GM06990 (cell line): ENCODE measurements at regions not wholly inside any gene's neighbourhood (a gene's known extent, or its start where the extent isn't known, plus 50 kb on each side); places are given as distances from the start of the nearest gene placed in this dataset.

ENCODE experiments used
- DNase-seq: peaks from one replicate; pipeline ENCODE4 v3.0.0-alpha.2; 2011; ENCODE audit not compliant: insufficient read length; ENCODE audit errors: extremely low read depth
- H3K27me3 ChIP-seq: replicated peaks from 2 replicates; pipeline ENCODE4 v1.6.0; 2011; ENCODE audit warnings: low read length; ENCODE audit not compliant: control insufficient read depth, insufficient read depth
- H3K36me3 ChIP-seq: 2 replicates; pipeline ENCODE4 v1.5.1; 2011; ENCODE audit warnings: low read length; ENCODE audit not compliant: control insufficient read depth, insufficient read depth
- H3K4me3 ChIP-seq: replicated peaks from 2 replicates; pipeline ENCODE4 v1.5.1; 2011; ENCODE audit warnings: low read depth, mild to moderate bottlenecking, control low read depth, low read length
- CTCF ChIP-seq: IDR thresholded peaks from 2 replicates; pipeline ENCODE4 v1.5.1; 2011; ENCODE audit warnings: low read length, control low read depth, mild to moderate bottlenecking, inconsistent platforms; ENCODE audit not compliant: insufficient read depth, poor library complexity, severe bottlenecking

DNA sequence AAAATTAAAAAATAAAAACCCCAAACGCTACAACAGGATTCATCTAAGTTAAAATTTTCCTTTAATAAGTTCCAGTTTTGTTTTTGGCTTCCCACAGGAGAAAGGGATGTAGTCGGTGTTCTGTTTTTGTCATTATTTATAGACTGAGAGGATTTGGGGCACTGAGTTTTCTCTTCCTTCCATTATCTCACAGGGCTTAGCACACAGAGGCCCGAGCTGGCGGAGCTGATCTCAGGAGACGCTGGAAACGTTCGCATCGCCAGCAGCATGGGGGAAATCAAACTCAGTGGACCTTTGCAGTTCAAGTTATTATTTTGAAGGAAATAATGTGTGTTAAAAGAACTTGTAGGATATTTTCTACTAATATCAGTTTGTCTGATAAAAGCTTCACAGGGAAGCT, 669.7 kb upstream of the SALL3 start:
- TF ChIP-seq CTCF, result no peak
- H3K27me3 ChIP-seq, result no peaks in the 10 kb centered on the region
- H3K36me3 ChIP-seq, result no peaks in the 10 kb centered on the region
- H3K4me3 ChIP-seq, result no peak overlapping the region
- no peak for DNase-seq

DNA sequence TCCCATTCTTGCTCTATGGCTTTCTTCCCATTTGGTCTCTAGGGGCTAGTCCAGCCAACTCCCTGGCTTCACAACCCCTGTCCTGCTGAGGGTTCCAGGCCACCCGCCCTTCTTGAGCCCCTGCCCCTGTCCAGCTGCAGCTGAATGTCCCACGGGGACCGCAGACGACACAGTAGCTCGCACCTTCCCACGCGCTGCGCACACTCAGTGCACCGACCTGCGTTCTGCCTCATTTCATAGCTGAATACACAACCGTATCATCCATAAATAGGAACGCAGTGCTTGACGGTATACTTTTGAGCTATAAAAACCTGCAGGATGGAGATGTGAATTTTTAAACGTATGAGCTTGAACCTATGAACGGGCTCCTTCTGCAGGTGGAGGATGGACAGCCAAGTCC, 660.4 kb upstream of the SALL3 start:
- no peak for TF ChIP-seq CTCF
- H3K36me3 ChIP-seq, result no peaks in the 10 kb centered on the region
- no peaks in the 10 kb centered on the region for H3K27me3 ChIP-seq
- DNase-seq, result no peak
- no peak overlapping the region for H3K4me3 ChIP-seq

DNA sequence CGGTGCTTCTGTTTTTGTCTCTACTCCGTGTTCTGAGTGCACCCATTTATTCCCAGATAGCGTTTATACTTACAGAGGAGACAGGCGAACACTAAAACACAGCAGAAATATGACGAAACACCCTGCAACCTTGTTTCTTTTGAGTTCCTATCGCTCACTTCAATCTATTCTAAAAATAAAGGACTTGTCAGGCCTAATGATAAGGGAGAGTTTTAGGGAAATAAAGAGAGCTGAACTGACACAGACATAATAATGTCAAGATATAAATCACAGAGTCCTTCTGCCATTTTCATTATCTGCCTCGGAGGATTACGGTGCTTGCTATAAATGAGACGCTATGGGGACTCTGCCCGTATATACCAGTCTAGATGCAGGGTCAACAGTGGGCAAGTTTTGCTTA, 659.7 kb upstream of the SALL3 start:
- no peaks in the 10 kb centered on the region for H3K27me3 ChIP-seq
- H3K36me3 ChIP-seq, result no peaks in the 10 kb centered on the region
- H3K4me3 ChIP-seq, result no peak overlapping the region
- no peak for TF ChIP-seq CTCF
- no peak for DNase-seq

DNA sequence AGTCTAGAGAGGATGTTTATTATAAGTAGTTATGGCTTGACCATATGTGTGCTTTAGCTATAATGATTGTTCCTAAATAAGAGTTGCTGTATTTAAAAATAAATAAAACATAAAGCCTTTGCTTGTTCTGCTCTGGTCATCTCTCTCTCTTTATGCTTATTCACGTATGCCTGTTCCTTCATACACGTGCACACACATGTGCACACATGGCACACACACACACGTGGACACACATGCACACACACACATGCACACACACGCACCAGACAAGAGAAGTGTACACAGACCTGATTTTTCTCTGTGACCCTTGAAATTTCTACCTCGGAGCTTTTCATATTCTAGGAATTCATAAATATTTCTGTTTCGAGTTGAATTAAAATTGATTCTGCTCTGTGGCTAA, 658.2 kb upstream of the SALL3 start:
- Histone ChIP-seq H3K27me3 (no peaks in the 10 kb centered on the region), H3K4me3 (no peak overlapping the region), H3K36me3 (no peaks in the 10 kb centered on the region)
- DNase-seq, result no peak
- TF ChIP-seq CTCF, result no peak

DNA sequence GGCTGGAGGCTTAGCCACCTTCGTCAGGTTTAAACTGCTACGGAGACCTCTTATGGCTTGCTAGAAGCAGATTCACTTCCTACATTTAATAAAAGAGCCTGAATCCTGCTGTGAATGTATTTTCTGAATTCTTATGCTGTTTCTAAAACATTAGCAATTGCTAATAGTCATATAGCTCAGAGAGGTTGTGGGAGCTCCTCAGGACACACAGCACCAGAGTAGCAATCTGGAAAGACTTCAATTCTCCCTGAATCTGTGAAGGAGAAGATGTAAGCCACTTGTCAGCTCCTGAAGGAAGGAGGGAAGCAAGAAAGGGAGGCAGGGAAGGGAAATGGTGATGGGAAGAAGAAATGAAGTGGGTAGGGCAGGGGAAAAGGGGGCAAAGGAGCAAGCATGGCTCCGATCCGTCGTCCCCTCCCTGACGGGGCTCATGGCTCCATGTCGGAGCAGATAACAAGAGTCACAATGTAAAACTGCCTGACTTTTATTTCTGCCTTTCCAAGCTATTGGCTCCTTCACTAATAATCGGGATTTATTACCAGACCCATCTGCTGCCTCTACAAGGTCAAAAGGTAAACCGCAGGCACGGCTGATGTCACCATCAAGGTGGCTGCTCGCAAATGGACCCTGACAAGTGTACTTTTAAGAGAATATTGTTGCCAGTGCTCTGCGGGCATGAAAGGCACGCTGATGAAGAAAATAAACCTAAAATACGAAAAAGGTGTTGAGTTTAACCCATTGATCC, 656.0 kb upstream of the SALL3 start:
- H3K27me3 ChIP-seq, result no peaks in the 10 kb centered on the region
- no peak overlapping the region for H3K4me3 ChIP-seq
- no peaks in the 10 kb centered on the region for H3K36me3 ChIP-seq
- no peak for TF ChIP-seq CTCF
- no peak for DNase-seq

- no peaks in the 10 kb centered on the region for H3K36me3 ChIP-seq
- no peak overlapping the region for H3K4me3 ChIP-seq
- no peak for TF ChIP-seq CTCF
- H3K27me3 ChIP-seq, result no peaks in the 10 kb centered on the region
- DNase-seq, result no peak
Observed at GRCh38 chr18:78327643-78328042, 652.0 kb upstream of the SALL3 start.
